ENCODE measurements at regions not wholly inside any gene's neighbourhood (a gene's known extent, or its start where the extent isn't known, plus 50 kb on each side); places are given as distances from the start of the nearest gene placed in this dataset.

DNA sequence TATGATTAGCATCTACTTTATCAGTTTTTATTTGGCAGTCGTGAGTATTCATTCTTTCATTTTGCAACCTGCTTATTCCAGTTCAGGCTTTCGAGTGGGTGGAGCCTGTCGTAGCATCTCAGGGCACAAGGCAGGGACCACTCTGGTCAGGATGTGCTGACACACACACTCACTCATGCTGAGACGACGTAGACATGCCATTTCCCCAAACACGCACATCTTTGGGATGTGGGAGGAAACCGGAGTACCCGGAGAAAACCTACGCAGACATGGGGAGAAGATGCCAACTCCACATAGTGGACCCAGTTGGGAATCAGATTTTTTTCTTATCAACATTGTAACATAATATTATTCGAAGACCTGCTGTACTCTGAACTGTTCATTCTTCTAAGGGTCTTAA is 756.5 kb upstream of the RBFOX1 start:
- intact Hi-C loops (cut with micrococcal nuclease) = no loop called here
- CTCF ChIA-PET = no interaction called here

DNA sequence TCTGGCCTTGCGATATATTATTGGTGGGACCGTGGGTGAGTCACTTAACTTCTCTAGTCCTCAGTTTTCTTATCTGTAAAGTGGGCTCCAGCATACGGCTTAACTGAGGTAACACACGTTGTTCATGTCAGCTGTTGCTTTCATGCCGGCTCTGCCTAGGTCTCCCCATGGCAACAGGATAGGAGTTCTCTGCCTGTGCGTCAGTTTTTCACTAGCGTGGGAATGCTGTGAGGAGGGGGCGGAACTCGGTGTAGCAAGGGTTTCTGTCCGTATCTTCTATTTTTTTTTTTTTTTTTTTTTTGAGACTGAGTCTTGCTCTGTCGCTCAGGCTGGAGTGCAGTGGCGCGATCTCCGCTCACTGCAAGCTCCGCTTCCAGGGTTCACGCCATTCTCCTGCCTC is 758.5 kb upstream of the RBFOX1 start:
- Histone ChIP-seq H3F3A (ENCODE audit: low read length, unreplicated experiment) (no peaks in the 10 kb centered on the region), H3K36me3 (ENCODE audit: low read depth, low read length) (no peaks in the 10 kb centered on the region), H4K20me1 (ENCODE audit: low read length) (no peaks in the 10 kb centered on the region), H3K9me2 (replicated peaks; ENCODE audit: low read length) (no peaks in the 10 kb centered on the region), H3K79me2 (ENCODE audit: low read length) (no peaks in the 10 kb centered on the region), H3K4me3 (ENCODE audit: low read length) (no peak overlapping the region), H3K27me3 (ENCODE audit: low read length) (no peaks in the 10 kb centered on the region), H3K27ac (ENCODE audit: low read length) (no peak overlapping the region), H3K9me3 (ENCODE audit: low read length) (no peaks in the 10 kb centered on the region), H2AFZ (ENCODE audit: low read length) (no peak overlapping the region), H3K4me1 (ENCODE audit: insufficient read depth, low read length) (no peaks in the 10 kb centered on the region), H3K9ac (ENCODE audit: low read length) (no peak overlapping the region), H3K4me2 (ENCODE audit: low read length) (no peak overlapping the region)
- no peak for ATAC-seq
- DNase-seq = no peak
- intact Hi-C loops (cut with micrococcal nuclease) = no loop called here
- no peak for TF ChIP-seq EZH2 (IDR thresholded peaks at IDR 0.05; ENCODE audit: low read length, unreplicated experiment)
- no peak for TF ChIP-seq EZH2phosphoT487 (IDR thresholded peaks at IDR 0.05; ENCODE audit: borderline replicate concordance, low read length)
- ChIA-PET POLR2A (ENCODE audit: unreplicated experiment) (no interaction called here), CTCF (no interaction called here)
- BruUV-seq (replicated peaks) = no TSS peak

More for the DNA sequence above, 756.5 kb upstream of the RBFOX1 start:
- Histone ChIP-seq H3K9me3 (ENCODE audit: low read length) (no peaks in the 10 kb centered on the region), H3F3A (ENCODE audit: low read length, unreplicated experiment) (no peaks in the 10 kb centered on the region), H3K79me2 (ENCODE audit: low read length) (no peaks in the 10 kb centered on the region), H3K9me2 (replicated peaks; ENCODE audit: low read length) (no peaks in the 10 kb centered on the region), H3K4me1 (ENCODE audit: insufficient read depth, low read length) (no peaks in the 10 kb centered on the region), H3K4me3 (ENCODE audit: low read length) (no peak overlapping the region), H3K9ac (ENCODE audit: low read length) (no peak overlapping the region), H3K27ac (ENCODE audit: low read length) (no peak overlapping the region), H2AFZ (ENCODE audit: low read length) (no peak overlapping the region), H3K36me3 (ENCODE audit: low read depth, low read length) (no peaks in the 10 kb centered on the region), H3K4me2 (ENCODE audit: low read length) (no peak overlapping the region), H3K27me3 (ENCODE audit: low read length) (no peaks in the 10 kb centered on the region), H4K20me1 (ENCODE audit: low read length) (no peaks in the 10 kb centered on the region)
- no TSS peak for BruUV-seq (replicated peaks)
- TF ChIP-seq EZH2phosphoT487 (IDR thresholded peaks at IDR 0.05; ENCODE audit: borderline replicate concordance, low read length) (no peak), EZH2 (IDR thresholded peaks at IDR 0.05; ENCODE audit: low read length, unreplicated experiment) (no peak)
- TF ChIP-seq, protein P1, sequence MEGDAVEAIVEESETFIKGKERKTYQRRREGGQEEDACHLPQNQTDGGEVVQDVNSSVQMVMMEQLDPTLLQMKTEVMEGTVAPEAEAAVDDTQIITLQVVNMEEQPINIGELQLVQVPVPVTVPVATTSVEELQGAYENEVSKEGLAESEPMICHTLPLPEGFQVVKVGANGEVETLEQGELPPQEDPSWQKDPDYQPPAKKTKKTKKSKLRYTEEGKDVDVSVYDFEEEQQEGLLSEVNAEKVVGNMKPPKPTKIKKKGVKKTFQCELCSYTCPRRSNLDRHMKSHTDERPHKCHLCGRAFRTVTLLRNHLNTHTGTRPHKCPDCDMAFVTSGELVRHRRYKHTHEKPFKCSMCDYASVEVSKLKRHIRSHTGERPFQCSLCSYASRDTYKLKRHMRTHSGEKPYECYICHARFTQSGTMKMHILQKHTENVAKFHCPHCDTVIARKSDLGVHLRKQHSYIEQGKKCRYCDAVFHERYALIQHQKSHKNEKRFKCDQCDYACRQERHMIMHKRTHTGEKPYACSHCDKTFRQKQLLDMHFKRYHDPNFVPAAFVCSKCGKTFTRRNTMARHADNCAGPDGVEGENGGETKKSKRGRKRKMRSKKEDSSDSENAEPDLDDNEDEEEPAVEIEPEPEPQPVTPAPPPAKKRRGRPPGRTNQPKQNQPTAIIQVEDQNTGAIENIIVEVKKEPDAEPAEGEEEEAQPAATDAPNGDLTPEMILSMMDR (conservative IDR thresholded peaks at IDR 0.05; ENCODE audit: low read depth, low read length) = no peak
- ATAC-seq (no peak), DNase-seq (no peak)
- POLR2A ChIA-PET (ENCODE audit: unreplicated experiment) = no interaction called here

DNA sequence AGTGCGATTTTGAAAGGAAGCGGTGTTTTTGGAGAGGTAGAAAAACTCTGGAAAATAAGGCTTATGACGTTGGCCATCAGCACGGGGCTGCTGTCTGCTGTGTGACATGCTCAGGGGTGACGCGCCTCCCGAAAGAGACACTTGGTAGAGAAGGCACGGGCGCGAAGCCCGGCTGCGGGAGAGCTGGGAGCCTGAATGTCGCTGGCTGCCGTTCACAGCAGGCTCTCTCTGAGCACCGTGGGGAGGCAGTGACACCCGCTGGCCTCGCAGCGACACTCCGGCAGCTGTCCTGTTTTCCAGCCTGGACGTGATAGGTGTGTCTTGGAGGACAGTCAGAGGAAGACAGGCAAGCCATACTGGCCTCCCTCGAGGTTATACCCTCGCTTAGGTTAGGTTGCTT is 759.1 kb upstream of the RBFOX1 start:
- no peaks in the 10 kb centered on the region for H4K20me1 ChIP-seq (ENCODE audit: low read length)
- H3F3A ChIP-seq (ENCODE audit: low read length, unreplicated experiment) = no peaks in the 10 kb centered on the region
- H3K27me3 ChIP-seq (ENCODE audit: low read length) = no peaks in the 10 kb centered on the region
- TF ChIP-seq EZH2 (IDR thresholded peaks at IDR 0.05; ENCODE audit: low read length, unreplicated experiment) (no peak), EZH2phosphoT487 (IDR thresholded peaks at IDR 0.05; ENCODE audit: borderline replicate concordance, low read length) (no peak)
- TF ChIP-seq, protein P1 (conservative IDR thresholded peaks at IDR 0.05; ENCODE audit: low read depth, low read length) = no peak
- no peaks in the 10 kb centered on the region for H3K79me2 ChIP-seq (ENCODE audit: low read length)
- H2AFZ ChIP-seq (ENCODE audit: low read length) = no peak overlapping the region
- ChIA-PET CTCF (no interaction called here), POLR2A (ENCODE audit: unreplicated experiment) (no interaction called here)
- no TSS peak for BruUV-seq (replicated peaks)
- no peaks in the 10 kb centered on the region for H3K9me3 ChIP-seq (ENCODE audit: low read length)
- H3K4me1 ChIP-seq (ENCODE audit: insufficient read depth, low read length) = no peaks in the 10 kb centered on the region
- no peaks in the 10 kb centered on the region for H3K36me3 ChIP-seq (ENCODE audit: low read depth, low read length)
- H3K4me2 ChIP-seq (ENCODE audit: low read length) = no peak overlapping the region
- no peak overlapping the region for H3K9ac ChIP-seq (ENCODE audit: low read length)
- DNase-seq (no peak), ATAC-seq (no peak)
- H3K27ac ChIP-seq (ENCODE audit: low read length) = no peak overlapping the region
- H3K4me3 ChIP-seq (ENCODE audit: low read length) = no peak overlapping the region
- intact Hi-C loops (cut with micrococcal nuclease) = no loop called here
- H3K9me2 ChIP-seq (replicated peaks; ENCODE audit: low read length) = no peaks in the 10 kb centered on the region
